Suprapubic skin (tissue), 4 donors: ENCODE measurements at regions not wholly inside any gene's neighbourhood (a gene's known extent, or its start where the extent isn't known, plus 50 kb on each side); places are given as distances from the start of the nearest gene placed in this dataset.

Experiments used
- CTCF ChIP-seq, 2 donors: fragments of 200-600 bp in 1 of 2; fragments of 450-650 bp in 1 of 2; sonication (generic) in 1 of 2; IDR thresholded peaks; one replicate each; pipeline ENCODE4 v1.5.1; 2016 to 2019; ENCODE audit warnings: antibody characterized with exemption in 2 of 2, mild to moderate bottlenecking in 1 of 2, moderate library complexity in 1 of 2
- EP300 ChIP-seq: sonication (generic); formaldehyde crosslinking; IDR thresholded peaks from one replicate; pipeline ENCODE4 v1.6.1; 2017; ENCODE audit warnings: antibody characterized with exemption
- POLR2A ChIP-seq, 2 donors: fragments of 450-650 bp; IDR thresholded peaks; one replicate each; pipeline ENCODE4 v1.6.1; 2017; ENCODE audit warnings: antibody characterized with exemption in 2 of 2, mild to moderate bottlenecking in 2 of 2, moderate library complexity in 2 of 2
- POLR2AphosphoS5 ChIP-seq, 3 donors: sonication (generic); formaldehyde crosslinking; IDR thresholded peaks; one replicate each; pipeline ENCODE4 v1.6.1; 2017; ENCODE audit warnings: antibody characterized with exemption in 3 of 3

- no peak for TF ChIP-seq POLR2A (IDR thresholded peaks at IDR 0.05)
- no peak for TF ChIP-seq CTCF (IDR thresholded peaks at IDR 0.05)
- TF ChIP-seq POLR2AphosphoS5 (IDR thresholded peaks at IDR 0.05): no peak
- TF ChIP-seq EP300: no peak
Observed at GRCh38 chr2:41197781-41198180, 745.9 kb upstream of the SLC8A1 start.
